Astrocyte of the spinal cord (primary cell): ENCODE measurements at regions not wholly inside any gene's neighbourhood (a gene's known extent, or its start where the extent isn't known, plus 50 kb on each side); places are given as distances from the start of the nearest gene placed in this dataset.

Experiments
- DNase-seq: peaks from one replicate; pipeline ENCODE4 v3.0.0; 2011; ENCODE audit warnings: low read depth, low spot score
- H3K4me3 ChIP-seq: 2 replicates; pipeline ENCODE4 v1.5.1; 2011; ENCODE audit warnings: low read depth, mild to moderate bottlenecking, low read length, moderate library complexity
- CTCF ChIP-seq: IDR thresholded peaks from 2 replicates; pipeline ENCODE4 v1.5.1; 2012; ENCODE audit warnings: low read depth, mild to moderate bottlenecking, low read length, inconsistent platforms
- in situ Hi-C: cut with HindIII; loops from 2 replicates; pipeline ENCODE4 v1.10.0; 2017; ENCODE audit warnings: low sequenced_read_pairs

GRCh38 chr7:14040528-14040927, 51.1 kb upstream of the ETV1 start:
- DNase-seq, result no peak

More at GRCh38 chr7:14040528-14040927, 51.1 kb upstream of the ETV1 start:
- H3K4me3 ChIP-seq, result no peak overlapping the region
- no peak for TF ChIP-seq CTCF
- in situ Hi-C loops, result no loop called here
